A673 (cell line): ENCODE measurements at regions not wholly inside any gene's neighbourhood (a gene's known extent, or its start where the extent isn't known, plus 50 kb on each side); places are given as distances from the start of the nearest gene placed in this dataset.

Experiments used
- BruUV-seq: library from RNA; stranded (reverse); fragments of 400-500 nt; replicated peaks from 2 replicates; lab custom pipeline; 2021; lab: Mats Ljungman, UMichigan
- CTCF ChIA-PET: fragments of 300-600 bp; sonication (Branson Sonifier 250); formaldehyde crosslinking; loops from one replicate; lab custom pipeline; 2022; ENCODE audit warnings: antibody characterized with exemption; lab: Charles Lee
- POLR2A ChIA-PET: fragments of 300-600 bp; sonication (Branson Sonifier 250); formaldehyde crosslinking; loops from one replicate; lab custom pipeline; 2022; ENCODE audit warnings: antibody characterized with exemption; ENCODE audit not compliant: low non-redundant PET; lab: Charles Lee
- DNase-seq: peaks from one replicate; pipeline ENCODE4 v3.0.0-alpha.2; 2015; ENCODE audit warnings: low spot score
- H3K27ac ChIP-seq: fragments of 200-600 bp; sonication (generic); 2 replicates; pipeline ENCODE4 v1.5.1; 2016; ENCODE audit warnings: mixed run types, low read depth, mild to moderate bottlenecking, mixed read lengths, antibody characterized with exemption, low read length; ENCODE audit not compliant: poor library complexity, severe bottlenecking
- H3K27me3 ChIP-seq: fragments of 200-600 bp; sonication (generic); replicated peaks from 2 replicates; pipeline ENCODE4 v1.6.1; 2017; ENCODE audit warnings: mixed run types, low read depth, mild to moderate bottlenecking, mixed read lengths, antibody characterized with exemption, low read length; ENCODE audit not compliant: insufficient read depth, poor library complexity
- H3K36me3 ChIP-seq: fragments of 200-600 bp; sonication (generic); 2 replicates; pipeline ENCODE4 v1.6.1; 2016; ENCODE audit warnings: mixed run types, mild to moderate bottlenecking, mixed read lengths, antibody characterized with exemption, low read length; ENCODE audit not compliant: insufficient read depth, poor library complexity, severe bottlenecking
- H3K4me1 ChIP-seq: fragments of 200-600 bp; sonication (generic); 2 replicates; pipeline ENCODE4 v1.6.1; 2017; ENCODE audit warnings: mixed run types, mild to moderate bottlenecking, mixed read lengths, antibody characterized with exemption, low read length; ENCODE audit not compliant: insufficient read depth, poor library complexity, severe bottlenecking
- H3K4me3 ChIP-seq: fragments of 200-600 bp; sonication (generic); 2 replicates; pipeline ENCODE4 v1.5.1; 2016; ENCODE audit warnings: low read depth, mixed run types, mild to moderate bottlenecking, mixed read lengths, low read length; ENCODE audit not compliant: poor library complexity, severe bottlenecking
- H3K9me3 ChIP-seq: fragments of 200-600 bp; sonication (generic); 2 replicates; pipeline ENCODE4 v1.6.1; 2016; ENCODE audit warnings: mixed run types, low read depth, mild to moderate bottlenecking, mixed read lengths, antibody characterized with exemption, low read length; ENCODE audit not compliant: poor library complexity, severe bottlenecking
- CTCF ChIP-seq: fragments of 300-800, 200-600 bp; sonication (generic); conservative IDR thresholded peaks from 2 replicates; pipeline ENCODE4 v1.5.1; 2017; ENCODE audit warnings: low read depth, mild to moderate bottlenecking, antibody characterized with exemption, low read length, moderate library complexity, mixed read lengths
- EZH2 ChIP-seq: fragments of 200-600 bp; sonication (generic); IDR thresholded peaks from 2 replicates; pipeline ENCODE4 v1.6.1; 2017; ENCODE audit warnings: borderline replicate concordance, low read depth, mild to moderate bottlenecking, mixed read lengths, antibody characterized with exemption, low read length; ENCODE audit not compliant: poor library complexity, severe bottlenecking
- intact Hi-C: fragments of 100-400 bp; cut with micrococcal nuclease; formaldehyde crosslinking; loops from one replicate; pipeline ENCODE4 v1.10.0; 2022; ENCODE audit not compliant: unreplicated experiment

GRCh38 chr1:91137173-91137852, 115.5 kb upstream of the ZNF644 start:
- Histone ChIP-seq H3K36me3 (no peaks in the 10 kb centered on the region), H3K27me3 (no peaks in the 10 kb centered on the region), H3K27ac (no peak overlapping the region), H3K9me3 (no peaks in the 10 kb centered on the region), H3K4me3 (no peak overlapping the region), H3K4me1 (no peaks in the 10 kb centered on the region)
- POLR2A ChIA-PET, result interaction anchor here (0.6 kb wide), 1 partner anchor 26 kb away, joined by 4 read pairs; no protein-coding TSS in a partner anchor
- CTCF ChIA-PET, result no interaction called here
- intact Hi-C loops, result no loop called here
- no peak for TF ChIP-seq EZH2
- TF ChIP-seq CTCF, result no peak
- BruUV-seq, result no TSS peak
- no peak for DNase-seq

GRCh38 chr1:91135799-91136198, 114.0 kb upstream of the ZNF644 start:
- intact Hi-C loops, result no loop called here
- ChIA-PET POLR2A (no interaction called here), CTCF (interaction anchor here (0.6 to 0.7 kb wide), 2 partner anchors 29 to 1003 kb away, joined by 3 to 5 read pairs; no protein-coding TSS in a partner anchor)
- no TSS peak for BruUV-seq
- no peak overlapping the region for H3K4me3 ChIP-seq
- TF ChIP-seq EZH2 (no peak), CTCF (no peak)
- no peak overlapping the region for H3K27ac ChIP-seq
- H3K27me3 ChIP-seq, result no peaks in the 10 kb centered on the region
- H3K4me1 ChIP-seq, result no peaks in the 10 kb centered on the region
- DNase-seq, result no peak
- H3K9me3 ChIP-seq, result no peaks in the 10 kb centered on the region
- no peaks in the 10 kb centered on the region for H3K36me3 ChIP-seq

GRCh38 chr1:91133248-91133647, 111.4 kb upstream of the ZNF644 start:
- Histone ChIP-seq H3K27me3 (no peaks in the 10 kb centered on the region), H3K4me3 (no peak overlapping the region), H3K27ac (no peak overlapping the region), H3K9me3 (no peaks in the 10 kb centered on the region), H3K36me3 (no peaks in the 10 kb centered on the region), H3K4me1 (no peaks in the 10 kb centered on the region)
- no TSS peak for BruUV-seq
- ChIA-PET CTCF (no interaction called here), POLR2A (no interaction called here)
- intact Hi-C loops, result no loop called here
- no peak for DNase-seq
- no peak for TF ChIP-seq CTCF
- TF ChIP-seq EZH2, result no peak
